ENCODE measurements at regions not wholly inside any gene's neighbourhood (a gene's known extent, or its start where the extent isn't known, plus 50 kb on each side); places are given as distances from the start of the nearest gene placed in this dataset.
A peak's percentile ranks its signal among the peaks of the same experiment; 100 is the strongest.
"Not testable (repeated sequence)": the region's sequence is repeated elsewhere in the genome, so short reads cannot be mapped to it uniquely, and the experiment has no call there.

- Mint-ChIP-seq H3K27ac (no peak overlapping the region), H3K4me1 (no peaks in the 10 kb centered on the region), H3K9me3 (no peaks in the 10 kb centered on the region), H3K36me3 (no peaks in the 10 kb centered on the region), H3K4me3 (no peak overlapping the region)
- no peak for DNase-seq (ENCODE audit: low spot score in 2 of 2)
- no peak for ATAC-seq
These were observed 207.3 kb downstream of the ZNF33B start for GRCh38 chr10:42431095-42431494.

GRCh38 chr10:42428534-42428933 lies 209.8 kb downstream of the ZNF33B start:
- no peaks in the 10 kb centered on the region for H3K36me3 Mint-ChIP-seq
- no peaks in the 10 kb centered on the region for H3K4me1 Mint-ChIP-seq
- H3K27ac Mint-ChIP-seq: no peak overlapping the region
- H3K9me3 Mint-ChIP-seq: no peaks in the 10 kb centered on the region
- ATAC-seq (no peak), DNase-seq (ENCODE audit: low spot score in 2 of 2) (no peak)
- H3K4me3 Mint-ChIP-seq: no peak overlapping the region

GRCh38 chr10:42422911-42423310 lies 215.5 kb downstream of the ZNF33B start:
- no peaks in the 10 kb centered on the region for H3K36me3 Mint-ChIP-seq
- no peaks in the 10 kb centered on the region for H3K4me1 Mint-ChIP-seq
- no peak overlapping the region for H3K4me3 Mint-ChIP-seq
- ATAC-seq (no peak), DNase-seq (ENCODE audit: low spot score in 2 of 2) (no peak)
- no peaks in the 10 kb centered on the region for H3K9me3 Mint-ChIP-seq
- H3K27ac Mint-ChIP-seq: no peak overlapping the region

- no peaks in the 10 kb centered on the region for H3K9me3 Mint-ChIP-seq
- DNase-seq (ENCODE audit: low spot score in 2 of 2): no peak
- H3K36me3 Mint-ChIP-seq: no peaks in the 10 kb centered on the region
- no peaks in the 10 kb centered on the region for H3K4me1 Mint-ChIP-seq
- no peak overlapping the region for H3K4me3 Mint-ChIP-seq
- no peak overlapping the region for H3K27ac Mint-ChIP-seq
- ATAC-seq: no peak
These were observed 216.6 kb downstream of the ZNF33B start for GRCh38 chr10:42421812-42422211.

GRCh38 chr10:42419789-42420188 lies 218.6 kb downstream of the ZNF33B start:
- no peak for ATAC-seq
- Mint-ChIP-seq H3K36me3 (no peaks in the 10 kb centered on the region), H3K9me3 (no peaks in the 10 kb centered on the region)

GRCh38 chr10:42380926-42381547 lies 257.3 kb downstream of the ZNF33B start:
- H3K4me1 Mint-ChIP-seq: no peaks in the 10 kb centered on the region
- DNase-seq (ENCODE audit: low spot score in 2 of 2) (no peak), ATAC-seq (no peak)
- no peaks in the 10 kb centered on the region for H3K36me3 Mint-ChIP-seq
- H3K4me3 Mint-ChIP-seq: no peak overlapping the region
- no peak overlapping the region for H3K27ac Mint-ChIP-seq
- H3K9me3 Mint-ChIP-seq: peaks cover 3% of the 10 kb centered on the region

More at GRCh38 chr10:42419789-42420188, 218.6 kb downstream of the ZNF33B start:
- no peak for DNase-seq (ENCODE audit: low spot score in 2 of 2)
- H3K4me1 Mint-ChIP-seq: no peaks in the 10 kb centered on the region
- H3K27ac Mint-ChIP-seq: no peak overlapping the region
- no peak overlapping the region for H3K4me3 Mint-ChIP-seq

GRCh38 chr10:42367532-42368230 lies 270.7 kb downstream of the ZNF33B start:
- no peaks in the 10 kb centered on the region for H3K4me1 Mint-ChIP-seq
- H3K27ac Mint-ChIP-seq: no peak overlapping the region
- DNase-seq (ENCODE audit: low spot score in 2 of 2) (peak in 1 of 2 donors; percentile 6), ATAC-seq (peak; percentile 95)
- H3K4me3 Mint-ChIP-seq: peak overlapping the region; percentile 67
- peaks cover 4% of the 10 kb centered on the region for H3K9me3 Mint-ChIP-seq
- no peaks in the 10 kb centered on the region for H3K36me3 Mint-ChIP-seq

- Mint-ChIP-seq H3K4me3 (no peak overlapping the region), H3K9me3 (no peaks in the 10 kb centered on the region), H3K36me3 (peaks cover 9% of the 10 kb centered on the region), H3K4me1 (no peaks in the 10 kb centered on the region), H3K27ac (no peak overlapping the region)
- DNase-seq (ENCODE audit: low spot score in 2 of 2) (no peak), ATAC-seq (no peak)
These were observed 286.6 kb downstream of the ZNF33B start for GRCh38 chr10:42351745-42352144.

GRCh38 chr10:42336593-42337337 lies 301.6 kb downstream of the ZNF33B start:
- not testable (repeated sequence) for H3K36me3 Mint-ChIP-seq; DNase-seq (ENCODE audit: low spot score in 2 of 2); ATAC-seq; H3K4me1 Mint-ChIP-seq; H3K4me3 Mint-ChIP-seq; H3K27ac Mint-ChIP-seq
- H3K9me3 Mint-ChIP-seq: peaks cover 20% of the 10 kb centered on the region

- DNase-seq (ENCODE audit: low spot score in 2 of 2); H3K36me3 Mint-ChIP-seq; H3K4me1 Mint-ChIP-seq; ATAC-seq; H3K27ac Mint-ChIP-seq; H3K4me3 Mint-ChIP-seq: not testable (repeated sequence)
- H3K9me3 Mint-ChIP-seq: peaks cover 22% of the 10 kb centered on the region
These were observed 302.6 kb downstream of the ZNF33B start for GRCh38 chr10:42335653-42336296.

- H3K27ac Mint-ChIP-seq: no peak overlapping the region
- DNase-seq (ENCODE audit: low spot score in 2 of 2): no peak
- H3K9me3 Mint-ChIP-seq: peaks cover 87% of the 10 kb centered on the region
- H3K36me3 Mint-ChIP-seq: no peaks in the 10 kb centered on the region
- ATAC-seq: no peak
- no peak overlapping the region for H3K4me3 Mint-ChIP-seq
- H3K4me1 Mint-ChIP-seq: no peaks in the 10 kb centered on the region
These were observed 334.0 kb downstream of the ZNF33B start for GRCh38 chr10:42304341-42304740.

- not testable (repeated sequence) for H3K9me3 Mint-ChIP-seq; H3K4me3 Mint-ChIP-seq; H3K27ac Mint-ChIP-seq; H3K36me3 Mint-ChIP-seq; ATAC-seq; H3K4me1 Mint-ChIP-seq; DNase-seq (ENCODE audit: low spot score in 2 of 2)
These were observed 356.5 kb downstream of the ZNF33B start for GRCh38 chr10:42281896-42282295.

GRCh38 chr10:42269788-42270187 lies 368.6 kb downstream of the ZNF33B start:
- not testable (repeated sequence) for H3K9me3 Mint-ChIP-seq; H3K4me1 Mint-ChIP-seq; DNase-seq (ENCODE audit: low spot score in 2 of 2); ATAC-seq; H3K27ac Mint-ChIP-seq; H3K4me3 Mint-ChIP-seq; H3K36me3 Mint-ChIP-seq

GRCh38 chr10:42263259-42263658 lies 375.1 kb downstream of the ZNF33B start:
- not testable (repeated sequence) for H3K4me1 Mint-ChIP-seq; ATAC-seq; H3K36me3 Mint-ChIP-seq; H3K27ac Mint-ChIP-seq; H3K4me3 Mint-ChIP-seq; DNase-seq (ENCODE audit: low spot score in 2 of 2)
- peaks cover 12% of the 10 kb centered on the region for H3K9me3 Mint-ChIP-seq

- ATAC-seq, H3K4me3 Mint-ChIP-seq: not testable (repeated sequence)
These were observed 395.4 kb downstream of the ZNF33B start for GRCh38 chr10:42243002-42243401.

More at GRCh38 chr10:42243002-42243401, 395.4 kb downstream of the ZNF33B start:
- H3K27ac Mint-ChIP-seq; H3K9me3 Mint-ChIP-seq; H3K4me1 Mint-ChIP-seq; DNase-seq (ENCODE audit: low spot score in 2 of 2); H3K36me3 Mint-ChIP-seq: not testable (repeated sequence)

Measured in stimulated activated effector memory CD8-positive, alpha-beta T cell treated with anti-CD3 and anti-CD28 coated beads, Interleukin-12 subunit alpha, Interleukin-12 subunit beta, amount 100 ng/mL, for 72 hours (primary cell).